ENCODE measurements at regions not wholly inside any gene's neighbourhood (a gene's known extent, or its start where the extent isn't known, plus 50 kb on each side); places are given as distances from the start of the nearest gene placed in this dataset.

DNA sequence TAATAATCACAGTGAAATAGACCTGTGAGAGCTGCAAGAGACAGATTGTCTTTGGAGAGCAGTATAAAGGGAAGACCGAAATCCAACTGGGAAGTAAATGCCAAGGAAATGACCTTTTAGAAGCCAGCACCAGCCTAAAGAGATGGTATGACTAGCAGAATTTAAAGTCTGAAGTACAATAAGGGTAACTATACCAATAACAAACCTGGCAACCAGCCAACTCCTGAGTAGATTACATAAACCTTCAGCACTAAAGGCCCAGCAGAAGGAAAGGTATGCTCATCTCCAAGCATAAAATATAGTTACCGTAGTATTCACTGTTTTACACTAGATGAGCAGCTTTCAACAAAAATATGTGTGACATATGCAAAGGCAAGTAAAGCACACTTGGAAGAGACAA, 155.1 kb upstream of the SATB1 start:
- TF ChIP-seq, protein P1, sequence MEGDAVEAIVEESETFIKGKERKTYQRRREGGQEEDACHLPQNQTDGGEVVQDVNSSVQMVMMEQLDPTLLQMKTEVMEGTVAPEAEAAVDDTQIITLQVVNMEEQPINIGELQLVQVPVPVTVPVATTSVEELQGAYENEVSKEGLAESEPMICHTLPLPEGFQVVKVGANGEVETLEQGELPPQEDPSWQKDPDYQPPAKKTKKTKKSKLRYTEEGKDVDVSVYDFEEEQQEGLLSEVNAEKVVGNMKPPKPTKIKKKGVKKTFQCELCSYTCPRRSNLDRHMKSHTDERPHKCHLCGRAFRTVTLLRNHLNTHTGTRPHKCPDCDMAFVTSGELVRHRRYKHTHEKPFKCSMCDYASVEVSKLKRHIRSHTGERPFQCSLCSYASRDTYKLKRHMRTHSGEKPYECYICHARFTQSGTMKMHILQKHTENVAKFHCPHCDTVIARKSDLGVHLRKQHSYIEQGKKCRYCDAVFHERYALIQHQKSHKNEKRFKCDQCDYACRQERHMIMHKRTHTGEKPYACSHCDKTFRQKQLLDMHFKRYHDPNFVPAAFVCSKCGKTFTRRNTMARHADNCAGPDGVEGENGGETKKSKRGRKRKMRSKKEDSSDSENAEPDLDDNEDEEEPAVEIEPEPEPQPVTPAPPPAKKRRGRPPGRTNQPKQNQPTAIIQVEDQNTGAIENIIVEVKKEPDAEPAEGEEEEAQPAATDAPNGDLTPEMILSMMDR (IDR thresholded peaks at IDR 0.05; ENCODE audit: low read length), result no peak
- TF ChIP-seq EZH2 (IDR thresholded peaks at IDR 0.05; ENCODE audit: borderline replicate concordance, low read length), result no peak
- H3K79me2 ChIP-seq (ENCODE audit: insufficient read depth, low read length), result no peaks in the 10 kb centered on the region
- no peak overlapping the region for H3K9ac ChIP-seq (ENCODE audit: low read length)
- H2AFZ ChIP-seq (ENCODE audit: low read length), result no peak overlapping the region
- no peaks in the 10 kb centered on the region for H4K20me1 ChIP-seq (ENCODE audit: insufficient read depth, low read length)
- H3K4me1 ChIP-seq (ENCODE audit: insufficient read depth, low read length, severe bottlenecking), result no peaks in the 10 kb centered on the region
- H3K9me2 ChIP-seq (ENCODE audit: low read depth, low read length), result no peaks in the 10 kb centered on the region
- no peak overlapping the region for H3K27ac ChIP-seq (ENCODE audit: low read depth, low read length, poor library complexity, severe bottlenecking)
- no peak overlapping the region for H3K4me3 ChIP-seq (ENCODE audit: low read depth, low read length, poor library complexity, severe bottlenecking)
- no peaks in the 10 kb centered on the region for H3K9me3 ChIP-seq (ENCODE audit: low read length)
- no peaks in the 10 kb centered on the region for H3F3A ChIP-seq (ENCODE audit: insufficient read depth, low read length)
- H3K4me2 ChIP-seq (ENCODE audit: low read length), result no peak overlapping the region
- H3K36me3 ChIP-seq (ENCODE audit: insufficient read depth, low read length), result no peaks in the 10 kb centered on the region
- H3K27me3 ChIP-seq (ENCODE audit: insufficient read depth, low read length), result no peaks in the 10 kb centered on the region

GRCh38 chr3:18579661-18580060, 154.5 kb upstream of the SATB1 start:
- Histone ChIP-seq H3K9me2 (ENCODE audit: low read depth, low read length) (no peaks in the 10 kb centered on the region), H3K9me3 (ENCODE audit: low read length) (no peaks in the 10 kb centered on the region), H3K4me2 (ENCODE audit: low read length) (no peak overlapping the region), H2AFZ (ENCODE audit: low read length) (no peak overlapping the region), H3K4me3 (ENCODE audit: low read depth, low read length, poor library complexity, severe bottlenecking) (no peak overlapping the region), H4K20me1 (ENCODE audit: insufficient read depth, low read length) (no peaks in the 10 kb centered on the region), H3K79me2 (ENCODE audit: insufficient read depth, low read length) (no peaks in the 10 kb centered on the region), H3F3A (ENCODE audit: insufficient read depth, low read length) (no peaks in the 10 kb centered on the region), H3K27me3 (ENCODE audit: insufficient read depth, low read length) (no peaks in the 10 kb centered on the region), H3K4me1 (ENCODE audit: insufficient read depth, low read length, severe bottlenecking) (no peaks in the 10 kb centered on the region), H3K36me3 (ENCODE audit: insufficient read depth, low read length) (no peaks in the 10 kb centered on the region), H3K27ac (ENCODE audit: low read depth, low read length, poor library complexity, severe bottlenecking) (no peak overlapping the region), H3K9ac (ENCODE audit: low read length) (no peak overlapping the region)
- TF ChIP-seq EZH2 (IDR thresholded peaks at IDR 0.05; ENCODE audit: borderline replicate concordance, low read length), result no peak
- TF ChIP-seq, protein P1 (IDR thresholded peaks at IDR 0.05; ENCODE audit: low read length), result no peak

GRCh38 chr3:18575573-18575972, 150.4 kb upstream of the SATB1 start:
- no peak overlapping the region for H3K27ac ChIP-seq (ENCODE audit: low read depth, low read length, poor library complexity, severe bottlenecking)
- no peaks in the 10 kb centered on the region for H3K9me3 ChIP-seq (ENCODE audit: low read length)
- no peaks in the 10 kb centered on the region for H3K36me3 ChIP-seq (ENCODE audit: insufficient read depth, low read length)
- no peaks in the 10 kb centered on the region for H3F3A ChIP-seq (ENCODE audit: insufficient read depth, low read length)
- no peak overlapping the region for H3K9ac ChIP-seq (ENCODE audit: low read length)
- no peaks in the 10 kb centered on the region for H3K9me2 ChIP-seq (ENCODE audit: low read depth, low read length)
- H3K4me2 ChIP-seq (ENCODE audit: low read length), result no peak overlapping the region
- H4K20me1 ChIP-seq (ENCODE audit: insufficient read depth, low read length), result no peaks in the 10 kb centered on the region
- no peaks in the 10 kb centered on the region for H3K27me3 ChIP-seq (ENCODE audit: insufficient read depth, low read length)
- no peak overlapping the region for H2AFZ ChIP-seq (ENCODE audit: low read length)
- H3K79me2 ChIP-seq (ENCODE audit: insufficient read depth, low read length), result no peaks in the 10 kb centered on the region
- no peak overlapping the region for H3K4me3 ChIP-seq (ENCODE audit: low read depth, low read length, poor library complexity, severe bottlenecking)
- TF ChIP-seq EZH2 (IDR thresholded peaks at IDR 0.05; ENCODE audit: borderline replicate concordance, low read length), result no peak
- TF ChIP-seq, protein P1 (IDR thresholded peaks at IDR 0.05; ENCODE audit: low read length), result no peak
- no peaks in the 10 kb centered on the region for H3K4me1 ChIP-seq (ENCODE audit: insufficient read depth, low read length, severe bottlenecking)
